ENCODE measurements at regions not wholly inside any gene's neighbourhood (a gene's known extent, or its start where the extent isn't known, plus 50 kb on each side); places are given as distances from the start of the nearest gene placed in this dataset.
A peak's percentile ranks its signal among the peaks of the same experiment; 100 is the strongest.

- TF ChIP-seq, protein P1, sequence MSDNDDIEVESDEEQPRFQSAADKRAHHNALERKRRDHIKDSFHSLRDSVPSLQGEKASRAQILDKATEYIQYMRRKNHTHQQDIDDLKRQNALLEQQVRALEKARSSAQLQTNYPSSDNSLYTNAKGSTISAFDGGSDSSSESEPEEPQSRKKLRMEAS (CRISPR knock-in tag; IDR thresholded peaks at IDR 0.05) = no peak
- TF ChIP-seq BRF2 (IDR thresholded peaks at IDR 0.05; ENCODE audit: borderline replicate concordance, insufficient read depth, insufficient read length) (no peak), CBX5 (IDR thresholded peaks at IDR 0.05; ENCODE audit: borderline replicate concordance, low read depth) (no peak), HSF4 (CRISPR knock-in tag; IDR thresholded peaks at IDR 0.05; ENCODE audit: borderline replicate concordance) (no peak), XRCC5 (IDR thresholded peaks at IDR 0.05; ENCODE audit: low read depth, low read length) (no peak), CAMTA2 (CRISPR knock-in tag; conservative IDR thresholded peaks at IDR 0.05) (no peak), ZC3H8 (IDR thresholded peaks at IDR 0.05) (no peak), PHF21A (IDR thresholded peaks at IDR 0.05; ENCODE audit: borderline replicate concordance, low read depth) (no peak), ZNF316 (IDR thresholded peaks at IDR 0.05) (peak; percentile 49; the same call in 1 of the 2 replicates), ZSCAN32 (CRISPR knock-in tag; IDR thresholded peaks at IDR 0.05) (no peak), ZNF134 (CRISPR knock-in tag; conservative IDR thresholded peaks at IDR 0.05) (no peak), MEIS2 (IDR thresholded peaks at IDR 0.05; ENCODE audit: partially characterized antibody) (peak; percentile 20), ZNF668 (CRISPR knock-in tag; IDR thresholded peaks at IDR 0.05) (no peak), FOXM1 (IDR thresholded peaks at IDR 0.05; ENCODE audit: low read depth) (no peak), FOXM1 (CRISPR knock-in tag; IDR thresholded peaks at IDR 0.05; ENCODE audit: low read depth) (no peak), TSC22D4 (tag; IDR thresholded peaks at IDR 0.05) (no peak), FUS (optimal IDR thresholded peaks at IDR 0.05; ENCODE audit: low read depth, low read length) (no peak), ZNF217 (CRISPR knock-in tag; IDR thresholded peaks at IDR 0.05) (no peak), ZNF77 (CRISPR knock-in tag; IDR thresholded peaks at IDR 0.05) (no peak), BMI1 (IDR thresholded peaks at IDR 0.05; ENCODE audit: low read length) (no peak), HOMEZ (CRISPR knock-in tag; IDR thresholded peaks at IDR 0.05) (no peak), PHF8 (IDR thresholded peaks at IDR 0.05; ENCODE audit: borderline replicate concordance, low read length) (no peak), NFE2 (IDR thresholded peaks at IDR 0.05; ENCODE audit: low read depth) (peak; percentile 67; the same call in 1 of the 2 replicates), EP300 (IDR thresholded peaks at IDR 0.05; ENCODE audit: low read length) (peak; percentile 36)
- TF ChIP-seq, protein P2, sequence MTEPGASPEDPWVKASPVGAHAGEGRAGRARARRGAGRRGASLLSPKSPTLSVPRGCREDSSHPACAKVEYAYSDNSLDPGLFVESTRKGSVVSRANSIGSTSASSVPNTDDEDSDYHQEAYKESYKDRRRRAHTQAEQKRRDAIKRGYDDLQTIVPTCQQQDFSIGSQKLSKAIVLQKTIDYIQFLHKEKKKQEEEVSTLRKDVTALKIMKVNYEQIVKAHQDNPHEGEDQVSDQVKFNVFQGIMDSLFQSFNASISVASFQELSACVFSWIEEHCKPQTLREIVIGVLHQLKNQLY (CRISPR knock-in tag; conservative IDR thresholded peaks at IDR 0.05) = no peak
- TF ChIP-seq, protein P3, sequence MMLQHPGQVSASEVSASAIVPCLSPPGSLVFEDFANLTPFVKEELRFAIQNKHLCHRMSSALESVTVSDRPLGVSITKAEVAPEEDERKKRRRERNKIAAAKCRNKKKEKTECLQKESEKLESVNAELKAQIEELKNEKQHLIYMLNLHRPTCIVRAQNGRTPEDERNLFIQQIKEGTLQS (IDR thresholded peaks at IDR 0.05) = peak; percentile 94
- TF ChIP-seq, protein P3 (CRISPR knock-in tag; conservative IDR thresholded peaks at IDR 0.05) = no peak
Observed at GRCh38 chr6:119446115-119446554, 96.6 kb upstream of the MAN1A1 start (continued).
